AG04450 (cell line): ENCODE measurements at regions not wholly inside any gene's neighbourhood (a gene's known extent, or its start where the extent isn't known, plus 50 kb on each side); places are given as distances from the start of the nearest gene placed in this dataset.

Experiments used
- CTCF ChIA-PET: fragments of 300-600, 350-600 bp; formaldehyde crosslinking; extraction: SDS; loops from one replicate; lab custom pipeline; 2022; ENCODE audit warnings: antibody characterized with exemption, inconsistent platforms; lab: Charles Lee
- POLR2A ChIA-PET: fragments of 350-600 bp; formaldehyde crosslinking; extraction: SDS; loops from one replicate; lab custom pipeline; 2021; ENCODE audit warnings: antibody characterized with exemption, inconsistent platforms; lab: Yijun Ruan, JAX
- DNase-seq: peaks from one replicate; pipeline ENCODE4 v3.0.0-alpha.2; 2011; ENCODE audit warnings: low read depth, low spot score
- H3K27ac ChIP-seq: one replicate; pipeline ENCODE4 v1.5.1; 2012; ENCODE audit warnings: low read depth, low read length, control low read depth
- H3K27me3 ChIP-seq: one replicate; pipeline ENCODE4 v1.6.0; 2012; ENCODE audit warnings: low read length; ENCODE audit not compliant: control insufficient read depth, insufficient read depth
- H3K4me3 ChIP-seq: 2 replicates; pipeline ENCODE4 v1.5.1; 2011; ENCODE audit warnings: mild to moderate bottlenecking, low read depth, low read length, control low read depth
- H3K9me3 ChIP-seq: 2 replicates; pipeline ENCODE4 v1.5.1; 2012; ENCODE audit warnings: low read length; ENCODE audit not compliant: control insufficient read depth, insufficient read depth
- TF ChIP-seq, protein P1 (sequence below): IDR thresholded peaks from 2 replicates; pipeline ENCODE4 v1.5.1; 2011; ENCODE audit warnings: low read depth, low read length, control low read depth, inconsistent platforms

DNA sequence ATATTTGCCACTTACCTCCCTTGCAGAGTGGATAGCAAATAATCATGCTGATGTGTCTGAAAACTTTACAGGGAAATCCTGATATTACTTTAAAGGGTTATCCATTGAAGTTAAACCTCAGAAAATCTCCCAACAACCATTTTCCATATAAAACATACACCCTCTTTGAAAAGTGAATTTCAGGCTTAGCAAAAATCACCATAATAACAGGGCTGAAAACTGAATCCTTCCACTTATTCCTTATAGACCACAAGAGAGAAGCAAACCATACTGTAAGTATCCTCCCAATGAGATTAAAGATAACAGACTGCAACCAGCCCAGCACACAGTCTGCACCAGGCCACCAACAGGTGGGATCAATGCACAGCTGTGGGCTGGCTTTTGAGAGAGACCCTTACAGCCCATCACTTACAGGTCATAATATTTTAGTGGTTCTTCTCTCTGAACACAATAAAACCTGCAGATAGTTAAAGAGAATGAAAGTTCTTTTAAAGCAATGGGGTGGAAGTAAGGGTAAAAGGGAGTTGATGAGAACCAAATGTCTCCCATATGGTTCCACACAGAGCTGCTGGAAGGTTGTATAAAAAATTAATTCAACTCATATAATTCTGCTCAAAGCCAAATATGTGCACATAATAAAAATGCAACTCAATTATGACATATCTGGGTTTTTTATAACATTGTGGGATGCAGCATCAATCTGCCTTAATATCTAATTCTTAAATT lies 376.2 kb upstream of the GRAMD2B start:
- Histone ChIP-seq H3K27me3 (no peaks in the 10 kb centered on the region), H3K27ac (no peak overlapping the region), H3K9me3 (no peaks in the 10 kb centered on the region), H3K4me3 (no peak overlapping the region)
- TF ChIP-seq, protein P1, sequence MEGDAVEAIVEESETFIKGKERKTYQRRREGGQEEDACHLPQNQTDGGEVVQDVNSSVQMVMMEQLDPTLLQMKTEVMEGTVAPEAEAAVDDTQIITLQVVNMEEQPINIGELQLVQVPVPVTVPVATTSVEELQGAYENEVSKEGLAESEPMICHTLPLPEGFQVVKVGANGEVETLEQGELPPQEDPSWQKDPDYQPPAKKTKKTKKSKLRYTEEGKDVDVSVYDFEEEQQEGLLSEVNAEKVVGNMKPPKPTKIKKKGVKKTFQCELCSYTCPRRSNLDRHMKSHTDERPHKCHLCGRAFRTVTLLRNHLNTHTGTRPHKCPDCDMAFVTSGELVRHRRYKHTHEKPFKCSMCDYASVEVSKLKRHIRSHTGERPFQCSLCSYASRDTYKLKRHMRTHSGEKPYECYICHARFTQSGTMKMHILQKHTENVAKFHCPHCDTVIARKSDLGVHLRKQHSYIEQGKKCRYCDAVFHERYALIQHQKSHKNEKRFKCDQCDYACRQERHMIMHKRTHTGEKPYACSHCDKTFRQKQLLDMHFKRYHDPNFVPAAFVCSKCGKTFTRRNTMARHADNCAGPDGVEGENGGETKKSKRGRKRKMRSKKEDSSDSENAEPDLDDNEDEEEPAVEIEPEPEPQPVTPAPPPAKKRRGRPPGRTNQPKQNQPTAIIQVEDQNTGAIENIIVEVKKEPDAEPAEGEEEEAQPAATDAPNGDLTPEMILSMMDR: no peak
- no peak for DNase-seq
- ChIA-PET CTCF (no interaction called here), POLR2A (no interaction called here)

DNA sequence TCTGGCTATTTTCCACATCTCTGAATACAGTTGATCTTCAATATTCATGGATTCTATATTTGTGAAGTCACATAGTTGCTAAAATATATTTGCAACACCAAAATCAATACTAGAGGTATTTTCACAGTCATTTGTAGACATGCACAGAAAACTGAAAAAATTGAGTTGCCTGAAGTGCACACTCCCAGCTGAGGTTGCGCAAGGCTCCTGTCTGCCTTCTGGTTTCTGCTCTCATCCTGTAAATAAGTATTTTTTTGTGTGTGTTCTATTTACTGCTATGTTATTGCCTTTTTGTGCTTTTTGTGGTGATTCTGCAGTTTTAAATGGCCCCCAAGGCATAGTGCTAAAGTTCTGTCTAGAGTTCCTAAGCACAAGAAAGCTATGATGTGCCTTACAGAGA lies 371.1 kb upstream of the GRAMD2B start:
- DNase-seq: no peak
- H3K27me3 ChIP-seq: no peaks in the 10 kb centered on the region
- TF ChIP-seq, protein P1: no peak
- POLR2A ChIA-PET: no interaction called here
- H3K9me3 ChIP-seq: no peaks in the 10 kb centered on the region
- CTCF ChIA-PET: interaction anchor here (0.6 kb wide), 1 partner anchor 377 kb away, joined by 3 read pairs; no protein-coding TSS in a partner anchor
- no peak overlapping the region for H3K27ac ChIP-seq
- no peak overlapping the region for H3K4me3 ChIP-seq

DNA sequence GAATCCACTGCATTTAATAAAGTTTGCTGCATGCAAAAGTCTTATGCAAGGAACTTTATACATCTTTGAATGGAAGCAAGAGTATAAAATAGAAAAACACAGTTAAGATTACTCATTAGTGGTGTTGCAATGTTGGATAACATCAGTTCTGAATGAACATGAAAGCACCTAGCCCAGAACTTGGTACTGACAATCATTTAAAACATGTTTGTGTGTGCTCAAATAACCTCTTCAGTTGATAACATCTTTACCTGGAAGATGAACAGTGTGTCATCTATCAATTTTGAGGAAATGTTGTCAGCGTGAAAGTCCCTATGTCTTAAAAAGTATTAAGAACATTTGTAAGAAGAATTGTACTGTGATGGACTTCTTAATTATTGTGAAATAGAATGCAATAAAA lies 370.4 kb upstream of the GRAMD2B start:
- H3K27me3 ChIP-seq: no peaks in the 10 kb centered on the region
- no peak overlapping the region for H3K27ac ChIP-seq
- no peak overlapping the region for H3K4me3 ChIP-seq
- ChIA-PET CTCF (no interaction called here), POLR2A (no interaction called here)
- TF ChIP-seq, protein P1: no peak
- H3K9me3 ChIP-seq: no peaks in the 10 kb centered on the region
- no peak for DNase-seq

DNA sequence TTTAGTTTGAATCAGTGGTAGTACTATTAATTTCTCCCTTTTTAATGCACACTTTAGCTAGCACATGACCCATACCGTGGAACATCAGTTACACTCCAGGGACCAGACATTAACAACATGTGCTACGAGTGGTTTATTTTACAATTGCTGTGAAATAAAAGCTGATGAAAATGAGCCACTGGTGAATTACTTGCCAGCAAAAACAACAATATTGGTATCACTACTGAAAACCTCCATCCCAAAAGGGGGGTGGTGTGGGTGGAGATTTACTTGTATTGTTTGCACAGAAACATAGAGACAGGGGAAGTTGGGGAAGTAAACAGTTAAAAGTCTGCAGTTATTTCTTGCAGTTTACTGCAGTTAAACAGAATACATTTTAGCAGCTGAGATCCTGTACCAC lies 369.6 kb upstream of the GRAMD2B start:
- POLR2A ChIA-PET: no interaction called here
- CTCF ChIA-PET: no interaction called here

More for the DNA sequence above, 369.6 kb upstream of the GRAMD2B start:
- no peak overlapping the region for H3K4me3 ChIP-seq
- H3K27me3 ChIP-seq: no peaks in the 10 kb centered on the region
- H3K27ac ChIP-seq: no peak overlapping the region
- TF ChIP-seq, protein P1: no peak
- H3K9me3 ChIP-seq: peaks cover 2% of the 10 kb centered on the region; the same call in 1 of the 2 replicates
- no peak for DNase-seq
